NCI-H1930 (cell line): ENCODE measurements at regions not wholly inside any gene's neighbourhood (a gene's known extent, or its start where the extent isn't known, plus 50 kb on each side); places are given as distances from the start of the nearest gene placed in this dataset.
"Not testable (repeated sequence)": the region's sequence is repeated elsewhere in the genome, so short reads cannot be mapped to it uniquely, and the experiment has no call there.

ENCODE experiments used
- DNase-seq, 2 experiments: peaks; one replicate each; lab custom pipeline; 2025; lab: John Stamatoyannopoulos, UW

GRCh38 chr2:57429831-57430230 lies 616.8 kb upstream of the VRK2 start:
- DNase-seq = no peak

GRCh38 chr2:57432528-57432927 lies 614.1 kb upstream of the VRK2 start:
- DNase-seq = no peak

- no peak for DNase-seq
Observed at GRCh38 chr2:57434441-57434840, 612.2 kb upstream of the VRK2 start.

GRCh38 chr2:57434972-57435371 lies 611.6 kb upstream of the VRK2 start:
- DNase-seq = no peak

- DNase-seq = no peak
Observed at GRCh38 chr2:57437077-57437476, 609.5 kb upstream of the VRK2 start.

GRCh38 chr2:57440437-57440836 lies 606.2 kb upstream of the VRK2 start:
- DNase-seq = no peak

- DNase-seq = no peak
Observed at GRCh38 chr2:57443086-57443485, 603.5 kb upstream of the VRK2 start.

GRCh38 chr2:57443973-57444521 lies 602.6 kb upstream of the VRK2 start:
- no peak for DNase-seq

- no peak for DNase-seq
Observed at GRCh38 chr2:57444752-57445430, 601.7 kb upstream of the VRK2 start.

GRCh38 chr2:57448816-57449215 lies 597.8 kb upstream of the VRK2 start:
- no peak for DNase-seq

GRCh38 chr2:57450170-57450569 lies 596.4 kb upstream of the VRK2 start:
- DNase-seq = no peak

- no peak for DNase-seq
Observed at GRCh38 chr2:57452634-57453033, 594.0 kb upstream of the VRK2 start.

- DNase-seq = no peak
Observed at GRCh38 chr2:57453945-57454344, 592.7 kb upstream of the VRK2 start.

- no peak for DNase-seq
Observed at GRCh38 chr2:57460396-57461276, 586.0 kb upstream of the VRK2 start.

GRCh38 chr2:57461624-57462023 lies 585.0 kb upstream of the VRK2 start:
- no peak for DNase-seq

GRCh38 chr2:57465067-57465466 lies 581.5 kb upstream of the VRK2 start:
- DNase-seq = no peak

- no peak for DNase-seq
Observed at GRCh38 chr2:57465967-57466366, 580.6 kb upstream of the VRK2 start.

GRCh38 chr2:57475391-57475790 lies 571.2 kb upstream of the VRK2 start:
- DNase-seq = no peak

GRCh38 chr2:57479981-57480380 lies 566.6 kb upstream of the VRK2 start:
- DNase-seq = no peak

GRCh38 chr2:57488061-57488460 lies 558.5 kb upstream of the VRK2 start:
- no peak for DNase-seq

GRCh38 chr2:57490741-57491140 lies 555.9 kb upstream of the VRK2 start:
- no peak for DNase-seq

- DNase-seq = no peak
Observed at GRCh38 chr2:57491213-57491612, 555.4 kb upstream of the VRK2 start.

- DNase-seq = not testable (repeated sequence)
Observed at GRCh38 chr2:57493966-57494365, 552.6 kb upstream of the VRK2 start.
